Right lobe of liver (tissue), 6 donors: ENCODE measurements at regions not wholly inside any gene's neighbourhood (a gene's known extent, or its start where the extent isn't known, plus 50 kb on each side); places are given as distances from the start of the nearest gene placed in this dataset.

ENCODE experiments used
- ATAC-seq, 4 donors: fragments of 200-7000 bp; cut with Tn5 transposase; one replicate each; pipeline ENCODE4 v1.9.1; 2020; ENCODE audit warnings: mild to moderate bottlenecking in 4 of 4, moderate library complexity in 4 of 4
- DNase-seq, 3 donors: peaks; one replicate each; pipeline ENCODE4 v3.0.0-alpha.2; 2020
- H3K27ac ChIP-seq, 3 donors: fragments of 200-600 bp; one replicate each; pipeline ENCODE4 v1.8.0; 2022
- H3K27me3 ChIP-seq, 2 donors: fragments of 200-600 bp; one replicate each; pipeline ENCODE4 v1.8.0; 2022
- H3K36me3 ChIP-seq, 4 donors: fragments of 200-600 bp; sonication (generic) in 1 of 4; one replicate each; pipeline versions ENCODE4 v1.5.1 to v1.8.0; 2017 to 2022; ENCODE audit warnings: control low read depth in 1 of 4
- H3K4me1 ChIP-seq, 4 donors: fragments of 200-600 bp; sonication (generic) in 1 of 4; one replicate each; pipeline versions ENCODE4 v1.5.1 to v1.8.0; 2017 to 2022; ENCODE audit warnings: control low read depth in 1 of 4
- H3K4me3 ChIP-seq, 3 donors: fragments of 200-600 bp; one replicate each; pipeline ENCODE4 v1.8.0; 2022
- H3K9me3 ChIP-seq, 4 donors: fragments of 200-600 bp; sonication (generic) in 1 of 4; one replicate each; pipeline versions ENCODE4 v1.5.1 to v1.8.0; 2017 to 2022; ENCODE audit warnings: control low read depth in 1 of 4
- CTCF ChIP-seq, 4 donors: fragments of 200-600 bp in 3 of 4; fragments of 450-650 bp in 1 of 4; IDR thresholded peaks; one replicate each; pipeline versions ENCODE4 v1.5.1 to v1.8.0; 2016 to 2022; ENCODE audit warnings: antibody characterized with exemption in 4 of 4, mild to moderate bottlenecking in 2 of 4
- POLR2A ChIP-seq: fragments of 450-650 bp; IDR thresholded peaks from one replicate; pipeline ENCODE4 v1.6.1; 2017; ENCODE audit warnings: antibody characterized with exemption, mild to moderate bottlenecking
- WGBS: methylation state at CpG from one replicate; pipeline ENCODE4 v1.1.6; 2018; ENCODE audit warnings: low coverage, low lambda C conversion rate; ENCODE audit not compliant: insufficient coverage; ENCODE audit errors: missing lambda C conversion rate; 5-methylcytosine and 5-hydroxymethylcytosine counted together
- intact Hi-C, 2 donors: fragments of 100-400 bp; cut with DNase I; formaldehyde crosslinking; loops; one replicate each; pipeline versions ENCODE4 v1.11.2 to v1.14.1; 2022
- donor health status: DM: no; HTN: yes; CAD: no.
- donor health status: DM: no; HTN: no; CAD: no.
- donor health status: DM: no; HTN: no; CAD: no.
- donor health status: DM: no; HTN: yes; CAD: no.
- donor health status: DM: no; HTN: yes; CAD: no.

DNA sequence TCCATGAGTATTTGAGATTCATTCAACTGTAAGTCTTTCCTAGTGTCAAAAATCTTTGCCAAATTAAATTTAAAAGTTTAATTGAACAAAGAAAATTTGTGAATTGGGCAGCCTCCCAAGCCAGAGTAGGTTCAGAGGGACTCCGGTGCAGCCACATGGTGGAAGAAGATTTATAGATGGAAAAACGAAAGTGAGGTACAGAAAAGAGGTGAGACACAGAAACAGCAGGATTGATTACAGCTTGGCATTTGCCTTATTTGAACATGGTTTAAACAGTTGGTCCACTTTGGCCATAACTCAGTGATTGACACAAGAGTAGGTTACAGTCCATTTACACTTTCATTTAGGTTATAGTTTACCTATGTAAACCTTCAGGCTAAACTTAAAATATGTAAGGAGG, 465.8 kb downstream of the ARL4A start:
- ATAC-seq: no peak
- Histone ChIP-seq H3K27me3 (no peaks in the 10 kb centered on the region), H3K9me3 (no peaks in the 10 kb centered on the region), H3K27ac (no peak overlapping the region), H3K4me3 (no peak overlapping the region), H3K4me1 (no peaks in the 10 kb centered on the region), H3K36me3 (no peaks in the 10 kb centered on the region)
- no peak for DNase-seq
- intact Hi-C loops: no loop called here
- TF ChIP-seq CTCF (IDR thresholded peaks at IDR 0.05): no peak
- no peak for TF ChIP-seq POLR2A
- 53% methylated on average over 2 of the region's 2 CpGs for WGBS

GRCh38 chr7:13153742-13154141, 466.3 kb downstream of the ARL4A start:
- TF ChIP-seq POLR2A (no peak), CTCF (IDR thresholded peaks at IDR 0.05) (no peak)
- no peak overlapping the region for H3K4me3 ChIP-seq
- no peak for DNase-seq

DNA sequence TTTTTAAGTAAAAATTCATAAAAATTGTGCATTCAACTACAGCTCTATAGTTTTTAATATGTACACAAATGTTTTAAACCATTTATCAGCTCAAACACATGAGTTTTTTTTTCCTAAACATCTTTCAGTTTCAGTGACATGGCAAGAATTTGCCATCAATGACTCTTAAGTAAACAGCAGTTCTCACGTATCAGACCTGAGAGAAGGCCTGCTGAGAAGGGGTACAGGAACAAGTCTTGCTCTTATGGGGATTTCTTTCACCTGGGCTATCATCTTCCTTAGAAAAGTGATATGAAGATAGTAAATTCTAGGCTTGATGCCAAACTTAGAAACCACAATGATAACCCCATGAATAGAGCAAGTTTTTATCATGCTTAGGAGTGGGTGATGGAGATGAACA, 467.8 kb downstream of the ARL4A start:
- TF ChIP-seq POLR2A (no peak), CTCF (IDR thresholded peaks at IDR 0.05) (no peak)
- DNase-seq (no peak), ATAC-seq (no peak)
- no peaks in the 10 kb centered on the region for H3K4me1 ChIP-seq
- no peaks in the 10 kb centered on the region for H3K36me3 ChIP-seq
- H3K4me3 ChIP-seq: no peak overlapping the region
- H3K27me3 ChIP-seq: no peaks in the 10 kb centered on the region
- H3K9me3 ChIP-seq: no peaks in the 10 kb centered on the region
- 14% methylated on average over 1 of the region's 1 CpG for WGBS
- no peak overlapping the region for H3K27ac ChIP-seq
- intact Hi-C loops: no loop called here

More at GRCh38 chr7:13153742-13154141, 466.3 kb downstream of the ARL4A start:
- Histone ChIP-seq H3K4me1 (no peaks in the 10 kb centered on the region), H3K27ac (no peak overlapping the region), H3K9me3 (no peaks in the 10 kb centered on the region), H3K36me3 (no peaks in the 10 kb centered on the region), H3K27me3 (no peaks in the 10 kb centered on the region)
- no peak for ATAC-seq
- intact Hi-C loops: no loop called here

DNA sequence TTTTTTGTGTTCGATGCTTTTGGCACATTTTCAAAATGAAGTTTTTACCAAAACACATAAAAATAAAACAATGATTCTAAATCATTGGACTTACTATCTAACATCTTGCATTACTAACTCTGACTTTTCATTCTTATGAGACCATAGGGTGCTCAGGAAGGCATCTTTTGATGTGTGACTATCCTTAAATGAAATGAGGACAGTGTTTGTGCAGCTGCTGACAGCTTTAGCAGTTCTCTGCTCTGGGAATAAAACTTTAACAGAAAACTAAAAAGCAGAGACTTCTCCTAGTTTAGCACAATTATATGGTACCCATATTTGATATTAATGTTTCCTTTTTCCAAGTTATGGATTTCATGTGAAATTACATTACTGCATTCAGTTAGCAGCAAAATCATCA, 471.6 kb downstream of the ARL4A start:
- Histone ChIP-seq H3K36me3 (no peaks in the 10 kb centered on the region), H3K27me3 (no peaks in the 10 kb centered on the region), H3K9me3 (no peaks in the 10 kb centered on the region), H3K27ac (no peak overlapping the region), H3K4me1 (no peaks in the 10 kb centered on the region), H3K4me3 (no peak overlapping the region)
- DNase-seq (no peak), ATAC-seq (no peak)
- 60% methylated on average over 1 of the region's 1 CpG for WGBS
- TF ChIP-seq CTCF (IDR thresholded peaks at IDR 0.05) (no peak), POLR2A (no peak)
- intact Hi-C loops: no loop called here

DNA sequence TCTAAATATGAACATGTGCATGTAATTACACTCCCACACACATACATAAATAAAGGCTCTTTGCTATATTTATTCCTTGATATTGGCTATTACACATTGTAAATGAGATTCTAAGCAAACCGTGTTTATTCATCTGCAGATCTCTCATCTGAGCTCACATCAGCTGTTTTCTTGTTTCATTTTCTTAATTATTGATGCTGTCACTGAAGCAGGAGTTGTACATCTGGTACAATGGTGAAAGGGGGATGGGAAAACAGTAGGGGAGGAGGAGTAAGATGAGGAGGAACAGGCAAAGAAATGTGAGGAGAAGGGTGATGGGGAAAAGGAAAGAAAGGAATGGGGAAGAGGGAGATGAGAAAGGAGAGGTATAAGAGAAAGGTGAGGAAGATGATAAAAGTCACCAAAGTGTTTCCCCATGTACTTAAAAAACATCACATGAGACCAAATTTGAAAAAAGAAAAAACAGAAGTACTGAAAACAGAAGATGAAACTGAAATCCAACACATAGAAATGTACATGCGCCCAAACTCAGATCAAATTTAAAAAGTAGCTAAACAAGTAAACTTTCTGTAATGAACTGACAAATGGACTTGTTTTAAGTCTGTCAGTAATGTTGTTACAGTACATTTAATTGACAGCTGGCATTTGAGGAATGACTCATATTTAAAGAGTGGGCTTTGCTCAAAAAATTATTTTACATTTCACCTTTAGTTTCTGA, 472.2 kb downstream of the ARL4A start:
- H3K9me3 ChIP-seq: no peaks in the 10 kb centered on the region
- H3K4me3 ChIP-seq: no peak overlapping the region
- no peaks in the 10 kb centered on the region for H3K36me3 ChIP-seq
- DNase-seq (no peak), ATAC-seq (no peak)
- WGBS: 51% methylated on average over 2 of the region's 2 CpGs
- intact Hi-C loops: no loop called here
- H3K27me3 ChIP-seq: no peaks in the 10 kb centered on the region
- no peaks in the 10 kb centered on the region for H3K4me1 ChIP-seq
- TF ChIP-seq CTCF (IDR thresholded peaks at IDR 0.05): no peak
- no peak for TF ChIP-seq POLR2A
- no peak overlapping the region for H3K27ac ChIP-seq
